GM12874 (cell line): ENCODE measurements at regions not wholly inside any gene's neighbourhood (a gene's known extent, or its start where the extent isn't known, plus 50 kb on each side); places are given as distances from the start of the nearest gene placed in this dataset.

ENCODE experiments used
- CTCF ChIP-seq: IDR thresholded peaks from 2 replicates; pipeline ENCODE4 v1.5.1; 2011; ENCODE audit warnings: low read depth, mild to moderate bottlenecking, control low read depth, low read length, moderate library complexity; ENCODE audit not compliant: insufficient read depth

GRCh38 chr4:35993606-35994005, 250.7 kb downstream of the ARAP2 start:
- no peak for TF ChIP-seq CTCF

- no peak for TF ChIP-seq CTCF
Observed at GRCh38 chr4:36000941-36001557, 243.3 kb downstream of the ARAP2 start.

- no peak for TF ChIP-seq CTCF
Observed at GRCh38 chr4:36003051-36003450, 241.3 kb downstream of the ARAP2 start.

- TF ChIP-seq CTCF: no peak
Observed at GRCh38 chr4:36004204-36004851, 240.0 kb downstream of the ARAP2 start.

GRCh38 chr4:36006226-36006625, 238.1 kb downstream of the ARAP2 start:
- TF ChIP-seq CTCF: no peak

GRCh38 chr4:36010397-36010929, 233.9 kb downstream of the ARAP2 start:
- no peak for TF ChIP-seq CTCF

GRCh38 chr4:36011381-36011780, 232.9 kb downstream of the ARAP2 start:
- no peak for TF ChIP-seq CTCF
